ENCODE measurements at regions not wholly inside any gene's neighbourhood (a gene's known extent, or its start where the extent isn't known, plus 50 kb on each side); places are given as distances from the start of the nearest gene placed in this dataset.
"Not testable (repeated sequence)": the region's sequence is repeated elsewhere in the genome, so short reads cannot be mapped to it uniquely, and the experiment has no call there.

DNA sequence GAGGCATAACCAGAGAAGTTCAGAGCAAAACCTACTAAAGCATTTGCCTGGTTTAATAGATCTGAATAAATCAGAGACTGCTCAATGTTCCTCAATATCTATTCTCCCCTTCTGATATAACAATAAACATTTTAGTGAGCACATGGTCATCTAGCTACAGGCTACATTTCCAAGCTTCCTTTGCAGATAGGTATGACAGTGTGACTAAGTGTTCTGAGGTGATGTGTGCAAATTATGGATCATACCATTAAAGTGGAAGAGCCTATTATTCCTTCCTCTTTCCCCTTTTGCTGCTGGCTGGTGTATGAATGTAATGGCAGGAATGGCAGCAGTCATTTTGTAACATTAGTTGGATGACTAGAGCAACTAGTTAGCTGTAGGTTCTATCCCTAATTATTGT, 285.8 kb upstream of the RASA1 start:
- DNase-seq, result no peak

DNA sequence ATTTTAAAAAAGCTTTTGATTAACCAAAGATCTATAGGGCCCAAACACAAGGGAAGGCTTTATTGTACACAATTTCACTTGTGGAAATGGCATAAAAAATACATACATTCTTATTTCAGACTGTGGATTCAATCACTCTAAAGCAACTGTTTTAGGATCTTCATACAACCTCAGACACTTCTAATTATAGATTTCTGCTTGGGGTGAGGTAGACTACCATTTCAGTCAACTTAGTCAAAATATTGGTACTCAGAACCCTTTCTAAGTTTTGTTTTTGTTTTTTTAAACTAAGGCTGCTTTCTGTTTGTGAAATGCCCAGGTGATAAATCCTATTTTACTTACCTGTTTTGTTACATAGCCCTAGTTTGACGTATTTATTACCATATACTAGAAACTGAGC, 284.5 kb upstream of the RASA1 start:
- no peak for DNase-seq

DNA sequence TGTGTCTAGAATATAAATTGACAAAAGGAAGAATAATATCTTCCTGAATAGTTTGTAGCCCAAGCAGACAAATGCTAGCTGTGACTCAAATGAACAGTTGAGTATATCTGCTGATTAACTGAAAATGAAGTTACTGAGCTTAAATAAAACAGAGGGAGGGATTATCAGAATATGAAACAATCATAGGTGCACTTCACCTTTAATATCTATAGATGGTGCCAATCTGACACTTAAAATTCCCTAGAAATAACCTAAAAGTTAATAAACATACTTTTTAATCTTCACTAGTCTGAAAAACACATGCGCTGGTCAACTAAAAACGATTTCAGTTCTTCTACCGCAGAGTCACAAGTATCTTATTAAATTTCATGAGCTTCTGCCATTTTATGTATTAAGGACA, 280.8 kb upstream of the RASA1 start:
- DNase-seq, result no peak

DNA sequence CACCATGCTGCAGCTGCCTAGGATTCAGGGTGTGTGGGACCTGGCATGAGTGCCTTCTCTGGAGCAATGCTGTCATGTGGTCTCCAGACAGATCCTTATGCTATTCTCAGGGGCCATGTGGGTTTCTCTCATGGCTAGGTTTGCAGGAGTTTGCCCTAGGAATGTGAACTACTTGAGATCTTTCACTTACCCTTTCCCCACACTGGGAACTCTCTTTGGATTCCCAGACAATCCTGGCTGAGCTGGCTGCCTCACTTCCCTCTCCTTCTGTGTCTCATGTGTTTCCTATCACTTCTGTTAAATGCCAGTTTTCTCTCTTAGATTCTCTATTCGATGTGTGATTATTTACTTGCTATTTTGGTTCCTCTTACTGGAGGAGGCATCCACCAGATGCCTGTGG, 270.2 kb upstream of the RASA1 start:
- DNase-seq, result no peak

DNA sequence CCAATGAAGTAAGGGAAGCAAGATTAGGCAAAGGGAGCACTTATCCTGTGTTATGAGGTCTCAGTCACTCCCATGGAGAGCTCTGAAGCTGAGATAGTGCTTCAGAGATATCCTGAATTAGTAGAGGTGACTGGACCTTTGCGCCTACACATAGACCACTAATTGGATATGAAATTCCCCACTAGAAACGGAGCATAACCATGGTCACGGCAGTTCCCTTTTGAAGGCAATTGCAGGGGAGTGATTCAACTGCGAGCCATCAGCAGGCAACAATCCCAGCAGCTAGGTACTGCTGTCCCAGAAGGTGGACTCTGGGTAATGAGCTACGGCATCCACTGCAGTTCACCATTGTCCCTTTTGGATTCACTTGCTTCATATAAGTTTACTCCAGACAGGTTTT, 267.7 kb upstream of the RASA1 start:
- DNase-seq, result no peak

DNA sequence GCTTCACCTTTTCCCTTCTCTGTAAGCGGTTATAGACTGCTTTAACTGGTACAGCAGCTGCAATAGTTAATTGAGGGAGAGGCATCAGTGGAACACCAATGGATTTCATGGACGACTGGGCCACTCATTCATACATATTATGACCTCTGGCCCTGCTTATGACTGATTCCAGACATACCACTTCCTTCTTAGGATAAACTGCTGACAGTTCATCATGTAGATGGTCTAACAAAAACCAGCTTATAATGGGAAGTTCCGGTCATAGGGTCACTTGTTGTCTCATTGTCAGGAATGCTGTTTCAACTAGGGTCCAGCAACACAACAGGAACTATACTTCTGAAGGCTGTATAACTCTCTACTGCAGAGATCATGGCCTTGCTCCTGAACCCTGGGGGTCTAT, 265.2 kb upstream of the RASA1 start:
- DNase-seq, result no peak

DNA sequence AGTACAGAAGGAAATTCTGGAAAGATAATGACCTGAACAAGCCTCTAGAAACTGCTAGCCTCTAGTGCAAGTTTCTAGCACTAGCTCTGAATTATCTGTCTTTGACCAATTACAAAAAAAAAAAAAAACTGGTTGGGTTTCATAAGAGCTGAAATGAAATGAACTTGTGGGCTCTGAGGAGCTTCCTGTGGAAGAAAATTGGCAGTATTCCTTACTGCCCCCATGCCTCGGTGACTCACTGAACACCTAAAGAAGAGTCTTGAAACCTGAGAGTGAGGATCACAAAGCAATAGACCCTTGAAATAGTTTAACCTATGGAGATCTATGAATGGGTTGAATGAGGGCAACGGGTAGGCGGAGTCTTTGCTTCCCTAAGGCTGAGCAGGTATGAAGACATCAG, 263.6 kb upstream of the RASA1 start:
- DNase-seq, result no peak

DNA sequence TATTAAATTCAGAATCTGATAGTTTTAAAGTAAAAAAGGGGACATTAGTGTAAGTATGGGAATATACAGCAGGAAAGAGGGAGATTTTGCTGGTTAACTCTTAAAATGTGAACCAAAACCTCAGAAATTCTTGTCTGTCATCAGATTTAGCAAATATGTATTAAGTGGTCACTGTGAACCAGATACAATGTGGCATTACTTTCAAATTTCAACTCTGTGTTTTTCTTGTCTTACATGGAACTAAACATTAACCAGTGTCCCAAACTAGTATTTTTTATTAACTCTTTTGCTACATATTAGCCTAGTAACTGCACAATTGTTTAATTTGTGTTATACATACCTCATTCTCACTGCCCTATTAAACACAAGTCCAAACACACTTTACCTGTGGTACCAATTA, 259.9 kb upstream of the RASA1 start:
- no peak for DNase-seq

DNA sequence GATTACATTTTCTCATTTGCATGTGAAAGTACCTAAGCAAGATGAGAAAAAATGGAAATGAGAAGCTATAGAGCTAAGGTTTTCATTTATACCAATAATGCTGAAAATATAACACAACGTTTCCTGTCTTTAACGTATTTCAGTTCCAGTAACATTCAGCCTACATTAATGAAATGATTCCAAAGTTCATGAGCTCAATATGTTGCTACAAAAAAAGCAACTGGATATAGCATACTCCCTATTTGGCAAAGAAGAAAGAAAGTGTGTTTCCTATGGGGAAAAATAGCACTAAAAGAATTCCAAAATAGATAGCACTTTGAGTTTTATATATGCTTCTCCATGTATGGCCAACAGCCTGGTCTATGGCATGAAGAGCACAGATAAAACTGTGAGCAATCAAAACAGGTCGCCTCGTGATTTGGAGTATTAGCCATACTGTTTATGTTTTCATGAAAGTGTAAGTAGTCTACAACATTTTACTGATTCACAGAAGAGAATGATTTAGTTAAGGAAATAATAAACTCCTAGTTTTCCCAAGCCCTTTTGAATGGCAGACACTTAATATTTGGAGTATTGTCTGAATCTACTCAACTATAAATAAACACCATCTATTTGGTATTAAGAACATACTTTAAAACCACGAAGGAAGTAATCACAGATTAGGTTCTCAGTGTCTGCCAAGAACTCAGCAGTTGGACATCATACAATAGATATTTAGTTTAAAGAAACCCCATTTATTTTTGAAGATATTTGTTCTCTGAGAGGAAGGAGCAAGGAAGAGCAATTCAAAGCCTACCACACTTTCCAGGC, 258.7 kb upstream of the RASA1 start:
- DNase-seq, result no peak

DNA sequence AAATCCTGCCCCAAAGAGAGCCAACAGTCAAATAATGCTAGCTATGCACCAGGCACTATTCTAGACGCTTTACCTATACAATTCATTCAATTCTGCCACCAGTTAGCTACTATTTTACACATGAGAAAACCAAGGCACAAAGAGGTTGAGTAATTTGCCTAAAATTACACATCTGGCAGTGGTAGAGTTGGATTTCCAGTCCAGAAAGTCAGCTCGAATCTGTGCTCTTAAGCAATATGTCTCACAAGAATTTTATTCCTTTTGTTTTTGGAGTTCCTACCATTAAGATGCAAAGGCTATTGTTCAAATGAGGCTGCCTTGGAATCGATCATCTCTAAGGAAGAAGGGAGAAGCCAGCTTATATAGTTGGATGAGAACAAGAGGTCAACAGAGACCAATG, 256.9 kb upstream of the RASA1 start:
- no peak for DNase-seq

DNA sequence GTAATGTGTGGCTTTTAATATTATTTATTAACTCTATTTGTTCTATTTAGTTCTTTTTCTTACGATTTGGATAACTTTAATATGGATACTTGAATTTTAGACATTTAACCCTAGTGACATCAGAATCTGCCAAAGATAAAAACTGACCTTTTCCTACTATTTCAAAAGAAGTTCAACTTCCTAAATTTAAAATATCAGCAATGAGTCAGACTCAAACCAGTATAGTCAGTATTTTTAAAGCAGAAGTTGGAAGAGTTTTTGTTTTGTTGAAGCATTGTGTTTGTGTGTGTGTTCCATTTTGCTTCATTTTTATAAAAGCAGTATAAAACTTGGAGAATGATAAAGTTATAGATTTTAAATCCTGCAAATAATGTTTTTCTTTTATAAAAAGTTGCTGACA, 251.8 kb upstream of the RASA1 start:
- DNase-seq, result no peak

DNA sequence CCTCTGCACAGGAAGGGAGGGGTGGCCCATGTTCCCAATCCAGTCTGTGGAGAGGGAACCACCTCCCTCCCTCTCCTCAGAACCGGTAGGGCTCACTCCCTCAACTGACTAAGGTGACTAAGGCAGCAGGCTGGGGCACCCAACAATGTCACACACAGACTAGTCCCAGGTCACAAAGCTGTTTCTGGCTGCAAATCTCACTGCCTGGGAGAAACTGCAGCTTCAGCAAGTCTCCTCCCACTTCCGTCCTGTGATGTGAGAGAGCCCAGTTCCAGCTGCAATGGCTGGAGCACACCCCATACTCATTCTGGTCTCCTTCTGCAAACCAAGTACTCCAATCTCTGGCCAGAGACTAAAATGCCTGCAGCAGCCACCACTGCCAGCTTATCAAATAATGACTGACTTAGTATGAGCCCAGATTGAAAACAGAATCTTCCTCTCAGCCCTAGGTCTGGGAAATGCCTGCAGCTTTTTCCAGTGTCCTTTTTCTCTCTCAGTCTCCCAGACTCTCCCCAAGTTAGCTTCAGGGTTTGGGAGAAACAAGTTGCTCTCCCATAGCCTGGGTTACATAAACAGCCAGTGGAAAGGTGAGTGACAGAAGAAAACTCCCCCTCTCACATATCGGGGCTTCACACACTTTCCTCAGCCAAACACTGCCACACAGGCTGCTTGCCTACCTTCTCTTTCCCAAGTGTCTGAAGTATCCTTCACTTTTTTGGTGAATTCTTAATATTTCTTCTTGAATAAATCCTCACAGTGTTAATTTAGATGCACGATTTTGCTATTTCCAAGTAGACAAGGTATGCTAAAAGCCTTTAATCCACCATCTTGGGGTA, 247.4 kb upstream of the RASA1 start:
- DNase-seq, result peak; percentile 28

DNA sequence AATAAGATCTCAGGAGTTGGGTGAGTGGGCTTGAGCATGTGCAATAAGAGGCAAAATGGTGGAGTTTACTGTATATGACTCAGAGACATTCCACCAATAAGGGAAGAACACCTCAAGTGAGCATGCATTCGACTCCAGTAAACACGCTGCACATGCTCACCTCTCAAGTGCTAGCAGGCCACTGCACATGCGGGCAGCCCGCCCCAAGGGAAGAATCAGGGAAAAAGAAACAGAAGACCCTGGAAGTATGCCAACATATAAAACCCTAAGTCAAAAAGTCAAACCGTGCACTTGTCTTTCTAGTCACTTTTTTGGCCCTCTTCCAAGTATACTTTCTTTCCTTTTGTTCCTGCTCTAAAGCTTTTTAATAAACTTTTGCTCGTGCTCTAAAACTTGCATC, 245.3 kb upstream of the RASA1 start:
- DNase-seq, result no peak

DNA sequence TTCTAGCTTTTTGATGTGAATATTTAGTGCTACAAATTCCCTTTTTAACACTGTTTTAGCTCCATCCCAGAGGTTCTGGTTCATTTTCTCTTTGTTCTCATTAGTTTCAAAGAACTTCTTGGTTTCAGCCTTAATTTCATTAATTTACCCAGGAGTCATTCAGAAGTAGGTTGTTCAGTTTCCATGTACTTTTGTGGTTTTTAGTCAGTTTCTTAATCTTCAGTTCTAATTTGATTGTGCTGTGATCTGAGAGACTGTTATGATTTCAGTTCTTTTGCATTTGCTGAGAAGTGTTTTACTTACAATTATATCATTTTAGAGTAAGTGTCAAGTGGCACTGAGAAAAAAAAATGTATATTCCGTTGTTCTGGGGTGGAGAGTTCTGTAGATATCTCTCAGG, 240.1 kb upstream of the RASA1 start:
- DNase-seq, result no peak

DNA sequence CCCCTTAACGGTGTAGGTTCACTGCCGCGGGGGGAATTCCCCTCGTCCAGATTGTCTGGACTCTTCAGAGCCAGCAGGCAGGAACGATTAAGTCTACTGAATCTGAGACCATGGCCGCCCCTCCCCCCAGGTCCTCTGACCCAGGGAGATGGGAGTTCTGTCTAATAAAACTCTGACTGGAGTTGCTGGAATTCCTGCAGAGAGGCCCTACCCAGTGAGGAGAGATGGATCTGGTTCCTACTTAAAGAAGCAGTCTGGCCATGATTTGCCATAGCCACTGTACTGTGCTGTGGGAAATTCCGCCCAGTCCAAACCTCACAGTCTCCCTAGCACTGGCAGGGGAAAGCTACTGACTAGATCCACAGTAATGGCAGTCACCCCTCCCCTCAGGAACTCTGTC, 237.7 kb upstream of the RASA1 start:
- DNase-seq, result no peak

DNA sequence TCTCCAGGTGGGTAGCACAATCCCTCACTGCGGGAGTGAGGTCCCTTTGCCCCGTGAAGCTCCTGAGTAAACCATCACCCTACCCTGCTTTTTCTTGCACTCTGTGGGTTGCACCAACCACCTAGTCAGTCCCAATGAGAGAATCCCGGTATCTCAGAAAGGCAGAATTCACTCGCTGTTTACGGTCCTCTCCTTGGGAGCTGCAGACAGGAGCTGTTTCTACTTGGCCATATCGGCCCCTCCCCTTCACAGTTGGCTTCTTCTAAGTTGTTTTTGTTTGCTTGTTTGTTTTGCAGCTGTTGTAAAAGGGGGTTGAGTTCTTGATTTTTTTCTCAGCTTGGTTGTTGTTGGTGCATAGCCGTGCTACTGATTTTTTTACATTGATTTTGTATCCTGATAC, 237.0 kb upstream of the RASA1 start:
- DNase-seq, result no peak

DNA sequence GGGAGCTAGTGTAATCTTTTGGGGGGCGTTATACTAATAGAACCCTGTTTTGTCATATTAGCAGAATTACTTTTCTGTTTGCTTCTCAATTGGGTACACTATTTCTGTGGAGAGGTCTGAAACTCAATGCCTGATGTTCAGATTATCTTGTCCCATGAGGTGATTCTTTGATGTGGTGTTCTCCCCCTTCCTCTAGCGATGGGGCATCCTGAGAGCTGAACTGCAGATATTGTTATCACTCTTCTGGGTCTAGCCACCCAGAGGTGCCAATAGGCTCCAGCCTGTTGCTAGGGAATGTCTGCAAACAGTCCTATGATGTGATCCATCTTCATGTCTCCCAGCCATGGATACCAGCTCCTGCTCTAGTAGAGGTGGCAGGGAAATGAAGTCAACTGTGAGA, 233.1 kb upstream of the RASA1 start:
- DNase-seq, result no peak

DNA sequence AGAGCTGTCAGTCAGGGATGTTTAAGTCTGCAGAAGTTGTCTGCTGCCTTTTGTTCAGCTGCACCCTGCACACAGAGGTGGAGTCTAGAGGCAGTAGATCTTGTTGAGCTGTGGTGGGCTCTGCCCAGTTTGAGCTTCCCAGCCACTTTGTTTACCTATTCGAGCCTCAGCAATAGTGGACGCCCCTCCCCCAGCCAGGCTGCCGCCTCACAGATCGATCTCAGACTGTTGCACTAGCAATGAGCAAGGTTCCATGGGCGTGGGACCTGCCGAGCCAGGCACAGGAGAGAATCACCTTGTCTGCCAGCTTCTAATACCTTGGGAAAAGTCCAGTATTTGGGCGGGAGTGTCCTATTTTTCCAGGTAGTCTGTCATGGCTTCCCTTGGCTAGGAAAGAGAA, 225.1 kb upstream of the RASA1 start:
- no peak for DNase-seq

DNA sequence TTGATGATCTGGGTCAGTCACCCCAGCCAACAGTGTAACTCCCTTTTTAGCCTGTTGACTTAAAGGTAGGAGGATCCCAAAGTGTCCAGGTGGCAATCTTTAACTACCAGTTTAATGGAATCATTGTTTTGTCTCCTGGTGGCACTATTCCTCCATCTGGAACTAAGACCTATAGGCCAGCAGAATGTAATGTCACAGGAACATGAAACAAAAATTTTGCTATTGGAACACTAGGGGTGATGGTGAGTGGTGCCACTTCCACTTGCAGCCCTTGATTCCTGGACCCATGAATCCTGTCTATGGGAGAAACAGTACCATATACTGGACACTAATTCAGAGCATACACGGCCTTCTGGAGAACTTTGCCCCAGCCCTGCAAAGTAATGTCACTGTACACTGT, 219.5 kb upstream of the RASA1 start:
- DNase-seq, result no peak

DNA sequence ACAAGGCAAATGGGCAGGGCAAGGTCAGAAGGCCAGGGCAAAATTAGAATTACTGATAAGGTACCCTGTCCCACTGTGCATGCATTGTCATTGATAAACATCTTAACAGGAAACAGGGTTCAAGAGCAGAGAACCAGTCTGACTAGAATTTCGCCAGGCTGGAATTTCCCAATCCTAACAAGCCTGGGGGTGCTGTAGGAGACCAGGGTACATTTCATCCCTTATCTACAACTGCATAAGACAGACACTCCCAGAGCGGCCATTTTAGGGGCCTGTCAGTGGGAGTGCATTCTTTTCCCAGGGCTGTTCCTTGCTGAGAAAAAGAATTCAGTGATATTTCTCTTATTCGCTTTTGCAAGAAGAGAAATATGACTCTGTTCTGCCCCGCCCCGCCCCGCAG, 218.7 kb upstream of the RASA1 start:
- not testable (repeated sequence) for DNase-seq

DNA sequence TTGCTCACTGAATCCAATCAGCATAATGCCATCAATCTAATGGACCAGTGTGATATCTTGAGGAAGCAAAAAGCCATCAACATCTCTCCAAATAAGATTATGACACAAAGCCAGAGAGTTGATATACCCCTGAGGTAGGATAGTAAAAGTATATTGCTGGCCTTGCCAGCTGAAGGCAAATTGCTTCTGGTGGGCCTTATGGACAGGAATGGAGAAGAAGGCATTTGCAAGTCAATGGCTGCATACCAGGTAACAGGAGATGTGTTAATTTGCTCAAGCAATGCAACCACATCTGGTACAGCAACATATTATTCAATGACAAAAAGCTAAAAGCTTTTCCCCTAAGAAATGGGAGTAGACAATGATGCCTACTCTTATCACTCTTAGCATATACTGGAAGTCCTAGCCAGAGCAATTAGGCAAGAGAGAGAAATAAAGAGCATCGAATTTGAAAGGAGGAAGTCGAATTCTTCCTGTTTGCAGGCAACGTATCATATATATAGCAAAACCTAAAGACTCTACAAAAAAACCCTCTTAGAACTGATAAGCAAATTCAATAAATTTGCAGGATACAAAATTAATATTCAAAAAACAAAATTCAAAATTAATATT, 216.1 kb upstream of the RASA1 start:
- no peak for DNase-seq

DNA sequence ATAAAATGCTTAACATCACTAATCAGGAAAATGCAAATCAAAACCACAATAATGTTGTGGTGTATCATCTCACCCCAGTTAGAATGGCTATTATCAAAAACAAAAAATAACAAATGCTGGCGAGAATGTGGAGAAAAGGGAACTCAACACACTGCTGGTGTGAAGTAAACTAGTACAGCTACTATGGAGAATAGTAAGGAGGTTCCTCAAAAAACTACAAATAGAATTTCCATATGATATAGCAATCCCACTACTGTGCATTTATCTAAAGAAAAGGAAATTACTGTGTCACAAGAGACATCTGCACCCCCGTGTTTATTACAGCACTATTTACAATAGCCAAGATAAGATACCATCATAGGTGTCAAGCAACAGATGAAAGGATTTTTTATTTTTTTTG, 214.5 kb upstream of the RASA1 start:
- DNase-seq, result no peak

DNA sequence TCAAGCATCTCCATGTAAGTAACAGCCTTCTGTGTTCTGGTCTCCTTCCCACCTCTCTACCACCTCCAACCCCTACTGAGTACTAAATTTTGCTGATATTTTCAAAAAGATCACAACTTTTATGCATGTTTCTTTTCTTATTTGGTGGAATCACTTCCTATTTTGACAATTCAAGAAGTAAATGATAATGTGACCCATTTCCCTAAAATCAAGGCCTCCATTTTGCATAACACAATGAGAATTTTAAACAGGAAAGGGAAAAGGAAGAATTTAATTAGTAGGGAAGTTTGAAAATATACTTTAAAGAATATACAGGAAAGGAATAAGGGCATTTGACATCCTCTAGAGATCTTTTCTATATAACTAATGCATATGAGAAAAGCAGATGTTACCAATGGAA, 212.9 kb upstream of the RASA1 start:
- DNase-seq, result no peak

DNA sequence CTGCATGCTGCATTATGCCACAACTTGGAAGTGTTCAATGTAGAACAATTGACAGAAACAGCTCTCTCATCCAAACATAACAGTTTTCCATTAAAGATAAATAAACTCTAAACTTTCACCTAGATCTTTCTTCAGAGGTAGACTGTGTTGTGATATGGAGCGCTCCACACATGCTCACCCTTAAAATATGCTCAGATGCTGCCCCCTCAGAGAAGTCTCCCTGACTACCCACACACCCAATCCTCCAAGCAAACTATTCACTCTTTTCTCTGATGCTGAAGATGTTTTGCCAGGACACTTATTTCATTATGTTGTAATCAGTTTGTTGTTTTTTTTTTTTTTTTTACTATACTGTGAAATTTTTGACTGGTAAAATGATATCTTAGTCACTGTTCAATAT, 206.6 kb upstream of the RASA1 start:
- no peak for DNase-seq

Measured in CD4-positive, alpha-beta T cell treated with Interleukin-12 subunit alpha and Interleukin-12 subunit beta, for 1 hour (primary cell).